ENCODE measurements at regions not wholly inside any gene's neighbourhood (a gene's known extent, or its start where the extent isn't known, plus 50 kb on each side); places are given as distances from the start of the nearest gene placed in this dataset.

GRCh38 chr17:69725146-69725545, 310.6 kb downstream of the MAP2K6 start:
- Histone ChIP-seq H3K4me2 (ENCODE audit: unreplicated experiment) (no peak overlapping the region), H3K27ac (no peak overlapping the region), H3K9me3 (ENCODE audit: low read depth) (no peaks in the 10 kb centered on the region), H4K20me1 (ENCODE audit: insufficient read depth) (no peaks in the 10 kb centered on the region), H3K4me3 (no peak overlapping the region), H3K9me2 (ENCODE audit: insufficient read depth) (no peaks in the 10 kb centered on the region), H3K9ac (no peak overlapping the region), H3K4me1 (ENCODE audit: insufficient read depth) (peaks cover 9% of the 10 kb centered on the region; the same call in 1 of the 2 replicates), H2AFZ (no peak overlapping the region), H3K79me2 (ENCODE audit: insufficient read depth) (no peaks in the 10 kb centered on the region), H3K36me3 (ENCODE audit: low read depth) (no peaks in the 10 kb centered on the region), H3K27me3 (replicated peaks; ENCODE audit: insufficient read depth) (no peaks in the 10 kb centered on the region), H3F3A (ENCODE audit: insufficient read depth) (peaks cover 2% of the 10 kb centered on the region; the same call in 1 of the 2 replicates)
- no peak for DNase-seq
- in situ Hi-C loops (cut with MboI) = no loop called here
- TF ChIP-seq EZH2phosphoT487 (IDR thresholded peaks at IDR 0.05; ENCODE audit: insufficient read depth, low read depth) (no peak), EZH2 (IDR thresholded peaks at IDR 0.05; ENCODE audit: insufficient read depth, poor library complexity, severe bottlenecking) (no peak)
- WGBS, 2 experiments (ENCODE audit: low coverage in 1 of 2, low lambda C conversion rate in 2 of 2, missing lambda C conversion rate in 2 of 2) = 47 to 57% methylated on average over 3 of the region's 3 CpGs

GRCh38 chr17:69728816-69729215, 314.3 kb downstream of the MAP2K6 start:
- peaks cover 28% of the 10 kb centered on the region; the same call in 1 of the 2 replicates for H3F3A ChIP-seq (ENCODE audit: insufficient read depth)
- H3K4me3 ChIP-seq = no peak overlapping the region
- H3K79me2 ChIP-seq (ENCODE audit: insufficient read depth) = no peaks in the 10 kb centered on the region
- TF ChIP-seq EZH2phosphoT487 (IDR thresholded peaks at IDR 0.05; ENCODE audit: insufficient read depth, low read depth) (no peak), EZH2 (IDR thresholded peaks at IDR 0.05; ENCODE audit: insufficient read depth, poor library complexity, severe bottlenecking) (no peak)
- no peaks in the 10 kb centered on the region for H4K20me1 ChIP-seq (ENCODE audit: insufficient read depth)
- H3K4me1 ChIP-seq (ENCODE audit: insufficient read depth) = peaks cover 31% of the 10 kb centered on the region
- H2AFZ ChIP-seq = no peak overlapping the region
- H3K9ac ChIP-seq = no peak overlapping the region
- H3K27ac ChIP-seq = no peak overlapping the region
- DNase-seq = no peak
- H3K27me3 ChIP-seq (replicated peaks; ENCODE audit: insufficient read depth) = no peaks in the 10 kb centered on the region
- no peaks in the 10 kb centered on the region for H3K9me2 ChIP-seq (ENCODE audit: insufficient read depth)
- in situ Hi-C loops (cut with MboI) = no loop called here
- H3K36me3 ChIP-seq (ENCODE audit: low read depth) = no peaks in the 10 kb centered on the region
- H3K4me2 ChIP-seq (ENCODE audit: unreplicated experiment) = no peak overlapping the region
- WGBS, 2 experiments (ENCODE audit: low coverage in 1 of 2, low lambda C conversion rate in 2 of 2, missing lambda C conversion rate in 2 of 2) = 57 to 68% methylated on average over 2 of the region's 2 CpGs
- no peaks in the 10 kb centered on the region for H3K9me3 ChIP-seq (ENCODE audit: low read depth)

GRCh38 chr17:69729944-69730343, 315.4 kb downstream of the MAP2K6 start:
- Histone ChIP-seq H3K9me3 (ENCODE audit: low read depth) (no peaks in the 10 kb centered on the region), H3K27ac (no peak overlapping the region), H3F3A (ENCODE audit: insufficient read depth) (peaks cover 39% of the 10 kb centered on the region; the same call in 1 of the 2 replicates), H3K9me2 (ENCODE audit: insufficient read depth) (no peaks in the 10 kb centered on the region), H2AFZ (no peak overlapping the region), H3K4me3 (no peak overlapping the region), H3K27me3 (replicated peaks; ENCODE audit: insufficient read depth) (no peaks in the 10 kb centered on the region), H4K20me1 (ENCODE audit: insufficient read depth) (no peaks in the 10 kb centered on the region), H3K79me2 (ENCODE audit: insufficient read depth) (no peaks in the 10 kb centered on the region), H3K4me1 (ENCODE audit: insufficient read depth) (peaks cover 42% of the 10 kb centered on the region), H3K36me3 (ENCODE audit: low read depth) (no peaks in the 10 kb centered on the region), H3K4me2 (ENCODE audit: unreplicated experiment) (no peak overlapping the region), H3K9ac (no peak overlapping the region)
- in situ Hi-C loops (cut with MboI) = no loop called here
- peak; percentile 54 for DNase-seq
- TF ChIP-seq EZH2 (IDR thresholded peaks at IDR 0.05; ENCODE audit: insufficient read depth, poor library complexity, severe bottlenecking) (no peak), EZH2phosphoT487 (IDR thresholded peaks at IDR 0.05; ENCODE audit: insufficient read depth, low read depth) (no peak)

- WGBS, 2 experiments (ENCODE audit: low coverage in 1 of 2, low lambda C conversion rate in 2 of 2, missing lambda C conversion rate in 2 of 2) = 92 to 94% methylated on average over 3 of the region's 3 CpGs
- Histone ChIP-seq H3K36me3 (ENCODE audit: low read depth) (no peaks in the 10 kb centered on the region), H3K9me2 (ENCODE audit: insufficient read depth) (no peaks in the 10 kb centered on the region), H3K9me3 (ENCODE audit: low read depth) (no peaks in the 10 kb centered on the region), H3F3A (ENCODE audit: insufficient read depth) (peaks cover 39% of the 10 kb centered on the region; the same call in 1 of the 2 replicates), H3K79me2 (ENCODE audit: insufficient read depth) (no peaks in the 10 kb centered on the region), H3K27me3 (replicated peaks; ENCODE audit: insufficient read depth) (no peaks in the 10 kb centered on the region), H3K4me3 (no peak overlapping the region), H3K4me1 (ENCODE audit: insufficient read depth) (peaks cover 43% of the 10 kb centered on the region), H3K4me2 (ENCODE audit: unreplicated experiment) (peak overlapping the region; percentile 37), H3K27ac (no peak overlapping the region), H4K20me1 (ENCODE audit: insufficient read depth) (no peaks in the 10 kb centered on the region), H3K9ac (no peak overlapping the region), H2AFZ (no peak overlapping the region)
- TF ChIP-seq EZH2 (IDR thresholded peaks at IDR 0.05; ENCODE audit: insufficient read depth, poor library complexity, severe bottlenecking) = no peak
- no peak for TF ChIP-seq EZH2phosphoT487 (IDR thresholded peaks at IDR 0.05; ENCODE audit: insufficient read depth, low read depth)
- in situ Hi-C loops (cut with MboI) = no loop called here
- DNase-seq = no peak
Observed at GRCh38 chr17:69732272-69732918, 317.9 kb downstream of the MAP2K6 start.

All from GM23248 (cell line).